ENCODE measurements at regions not wholly inside any gene's neighbourhood (a gene's known extent, or its start where the extent isn't known, plus 50 kb on each side); places are given as distances from the start of the nearest gene placed in this dataset.

DNA sequence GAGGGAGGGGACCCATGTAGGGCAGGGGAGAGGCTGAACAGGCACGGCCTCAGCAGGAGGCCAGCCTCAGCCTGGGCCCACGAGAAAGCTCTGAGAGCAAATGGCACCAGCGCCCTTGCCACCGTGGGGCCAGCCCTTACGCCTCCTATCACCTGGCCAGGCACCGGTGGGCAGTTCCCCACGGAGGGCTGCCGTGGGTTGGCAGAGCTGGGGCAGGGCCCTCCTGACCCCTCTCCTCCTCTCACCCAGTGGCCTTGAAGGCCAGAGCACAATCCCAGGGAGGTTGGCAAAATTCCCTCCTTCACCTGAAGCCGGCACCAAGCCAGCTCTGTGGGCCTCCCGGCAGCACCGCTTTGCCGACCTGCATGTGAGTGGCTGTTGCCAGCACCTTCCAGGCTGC is 53.1 kb upstream of the ENPP7 start:
- Histone ChIP-seq H3K4me2 (replicated peaks; ENCODE audit: extremely low read depth, low read length, poor library complexity, severe bottlenecking) (no peak overlapping the region), H3K4me3 (replicated peaks in 1 of 3; ENCODE audit: low read depth in 2 of 3, low read length in 3 of 3) (no peak overlapping the region), H3K9ac (ENCODE audit: insufficient read depth, low read length, poor library complexity, severe bottlenecking) (no peak overlapping the region), H3K27ac (ENCODE audit: low read depth in 1 of 2, low read length in 2 of 2) (no peak overlapping the region), H3K27me3 (ENCODE audit: control insufficient read depth in 2 of 2, insufficient read depth in 2 of 2, low read length in 2 of 2) (no peaks in the 10 kb centered on the region), H3K36me3 (replicated peaks in 1 of 2; ENCODE audit: control insufficient read depth in 1 of 2, insufficient read depth in 2 of 2, low read length in 2 of 2) (no peaks in the 10 kb centered on the region), H3K4me1 (ENCODE audit: control insufficient read depth in 1 of 2, insufficient read depth in 2 of 2, low read length in 2 of 2) (no peaks in the 10 kb centered on the region), H3K9me3 (replicated peaks in 1 of 2; ENCODE audit: control insufficient read depth in 1 of 2, insufficient read depth in 1 of 2, low read length in 2 of 2) (peaks cover 11 to 25% of the 10 kb centered on the region in 2 donors), H3K79me2 (ENCODE audit: insufficient read depth, low read length) (no peaks in the 10 kb centered on the region), H2AFZ (ENCODE audit: insufficient read depth, low read depth, low read length, poor library complexity, severe bottlenecking) (no peak overlapping the region), H4K20me1 (ENCODE audit: insufficient read depth, low read length) (no peaks in the 10 kb centered on the region)
- 79% methylated on average over 10 of the region's 12 CpGs for WGBS (ENCODE audit: insufficient coverage)
- Mint-ChIP-seq H3K36me3 (no peaks in the 10 kb centered on the region), H3K27me3 (ENCODE audit: low read depth in 3 of 3) (peaks cover 6 to 17% (median 8%) of the 10 kb centered on the region in 3 donors), H3K4me3 (no peak overlapping the region), H3K4me1 (no peaks in the 10 kb centered on the region), H3K9me3 (peaks cover 8 to 19% (median 17%) of the 10 kb centered on the region in 7 donors), H3K27ac (peak overlapping the region in 1 of 7 donors; percentile 22)
- DNase-seq = no peak
- intact Hi-C loops (cut with micrococcal nuclease) = no loop called here
- TF ChIP-seq, protein P1, sequence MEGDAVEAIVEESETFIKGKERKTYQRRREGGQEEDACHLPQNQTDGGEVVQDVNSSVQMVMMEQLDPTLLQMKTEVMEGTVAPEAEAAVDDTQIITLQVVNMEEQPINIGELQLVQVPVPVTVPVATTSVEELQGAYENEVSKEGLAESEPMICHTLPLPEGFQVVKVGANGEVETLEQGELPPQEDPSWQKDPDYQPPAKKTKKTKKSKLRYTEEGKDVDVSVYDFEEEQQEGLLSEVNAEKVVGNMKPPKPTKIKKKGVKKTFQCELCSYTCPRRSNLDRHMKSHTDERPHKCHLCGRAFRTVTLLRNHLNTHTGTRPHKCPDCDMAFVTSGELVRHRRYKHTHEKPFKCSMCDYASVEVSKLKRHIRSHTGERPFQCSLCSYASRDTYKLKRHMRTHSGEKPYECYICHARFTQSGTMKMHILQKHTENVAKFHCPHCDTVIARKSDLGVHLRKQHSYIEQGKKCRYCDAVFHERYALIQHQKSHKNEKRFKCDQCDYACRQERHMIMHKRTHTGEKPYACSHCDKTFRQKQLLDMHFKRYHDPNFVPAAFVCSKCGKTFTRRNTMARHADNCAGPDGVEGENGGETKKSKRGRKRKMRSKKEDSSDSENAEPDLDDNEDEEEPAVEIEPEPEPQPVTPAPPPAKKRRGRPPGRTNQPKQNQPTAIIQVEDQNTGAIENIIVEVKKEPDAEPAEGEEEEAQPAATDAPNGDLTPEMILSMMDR (IDR thresholded peaks at IDR 0.05) = no peak

DNA sequence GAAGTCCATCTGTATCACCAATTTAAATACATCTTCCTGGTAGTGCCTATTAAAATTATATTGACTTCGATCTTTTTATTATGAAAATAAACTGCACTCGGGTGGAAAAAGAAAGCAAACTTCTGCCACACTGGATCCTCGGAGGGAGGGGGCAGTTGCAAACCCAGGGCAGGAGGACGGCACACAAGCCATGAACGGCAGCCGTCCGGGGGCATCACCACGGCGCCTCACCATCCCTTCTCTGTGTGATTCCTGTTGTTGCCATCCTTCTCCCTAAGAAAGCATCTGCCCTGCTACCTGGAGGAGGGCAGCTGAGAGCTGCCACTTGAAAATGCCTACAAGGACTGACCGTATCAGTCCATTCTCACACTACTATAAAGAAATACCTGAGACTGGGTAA is 53.9 kb upstream of the ENPP7 start:
- no peak overlapping the region for H2AFZ ChIP-seq (ENCODE audit: insufficient read depth, low read depth, low read length, poor library complexity, severe bottlenecking)
- H3K27ac Mint-ChIP-seq = no peak overlapping the region

More for the DNA sequence above, 53.9 kb upstream of the ENPP7 start:
- H3K27ac ChIP-seq (ENCODE audit: low read depth in 1 of 2, low read length in 2 of 2) = no peak overlapping the region
- no peak overlapping the region for H3K4me2 ChIP-seq (replicated peaks; ENCODE audit: extremely low read depth, low read length, poor library complexity, severe bottlenecking)
- H3K9me3 Mint-ChIP-seq = peaks cover 9 to 20% (median 18%) of the 10 kb centered on the region in 7 donors
- TF ChIP-seq, protein P1 (IDR thresholded peaks at IDR 0.05) = no peak
- intact Hi-C loops (cut with micrococcal nuclease) = no loop called here
- H3K36me3 Mint-ChIP-seq = no peaks in the 10 kb centered on the region
- H3K4me1 ChIP-seq (ENCODE audit: control insufficient read depth in 1 of 2, insufficient read depth in 2 of 2, low read length in 2 of 2) = no peaks in the 10 kb centered on the region
- H3K79me2 ChIP-seq (ENCODE audit: insufficient read depth, low read length) = no peaks in the 10 kb centered on the region
- no peak overlapping the region for H3K9ac ChIP-seq (ENCODE audit: insufficient read depth, low read length, poor library complexity, severe bottlenecking)
- 91% methylated on average over 8 of the region's 10 CpGs for WGBS (ENCODE audit: insufficient coverage)
- peaks cover 9 to 20% (median 10%) of the 10 kb centered on the region in 3 donors for H3K27me3 Mint-ChIP-seq (ENCODE audit: low read depth in 3 of 3)
- DNase-seq = no peak
- no peak overlapping the region for H3K4me3 Mint-ChIP-seq
- no peaks in the 10 kb centered on the region for H3K27me3 ChIP-seq (ENCODE audit: control insufficient read depth in 2 of 2, insufficient read depth in 2 of 2, low read length in 2 of 2)
- H3K4me1 Mint-ChIP-seq = no peaks in the 10 kb centered on the region
- peaks cover 11 to 29% of the 10 kb centered on the region in 2 donors for H3K9me3 ChIP-seq (replicated peaks in 1 of 2; ENCODE audit: control insufficient read depth in 1 of 2, insufficient read depth in 1 of 2, low read length in 2 of 2)
- H3K4me3 ChIP-seq (replicated peaks in 1 of 3; ENCODE audit: low read depth in 2 of 3, low read length in 3 of 3) = no peak overlapping the region
- H4K20me1 ChIP-seq (ENCODE audit: insufficient read depth, low read length) = no peaks in the 10 kb centered on the region
- H3K36me3 ChIP-seq (replicated peaks in 1 of 2; ENCODE audit: control insufficient read depth in 1 of 2, insufficient read depth in 2 of 2, low read length in 2 of 2) = no peaks in the 10 kb centered on the region

Measured in CD14-positive monocyte (primary cell).